GM12892 (cell line): ENCODE measurements at regions not wholly inside any gene's neighbourhood (a gene's known extent, or its start where the extent isn't known, plus 50 kb on each side); places are given as distances from the start of the nearest gene placed in this dataset.

Experiments used
- DNase-seq: peaks from one replicate; pipeline ENCODE4 v3.0.0; 2011; ENCODE audit not compliant: insufficient read length
- FAIRE-seq: peaks from 2 replicates; lab custom pipeline; 2011; peaks lifted over from hg19 to GRCh38; lab: Jason Lieb, UNC
- POLR2A ChIP-seq: IDR thresholded peaks from 2 replicates; pipeline ENCODE4 v1.6.1; 2011; ENCODE audit warnings: low read depth, low read length, control low read depth
- POLR2AphosphoS5 ChIP-seq: IDR thresholded peaks from 2 replicates; pipeline ENCODE4 v1.6.1; 2011; ENCODE audit warnings: low read depth, low read length, control low read depth
- TAF1 ChIP-seq: IDR thresholded peaks from 2 replicates; pipeline ENCODE4 v1.6.1; 2011; ENCODE audit warnings: low read depth, mild to moderate bottlenecking, control low read depth, low read length, borderline replicate concordance

- no peak for TF ChIP-seq POLR2A
- TF ChIP-seq POLR2AphosphoS5, result no peak
- no peak for TF ChIP-seq TAF1
- DNase-seq, result no peak
- FAIRE-seq, result no peak
These were observed 228.7 kb upstream of the POU3F2 start for GRCh38 chr6:98605705-98606104.

DNA sequence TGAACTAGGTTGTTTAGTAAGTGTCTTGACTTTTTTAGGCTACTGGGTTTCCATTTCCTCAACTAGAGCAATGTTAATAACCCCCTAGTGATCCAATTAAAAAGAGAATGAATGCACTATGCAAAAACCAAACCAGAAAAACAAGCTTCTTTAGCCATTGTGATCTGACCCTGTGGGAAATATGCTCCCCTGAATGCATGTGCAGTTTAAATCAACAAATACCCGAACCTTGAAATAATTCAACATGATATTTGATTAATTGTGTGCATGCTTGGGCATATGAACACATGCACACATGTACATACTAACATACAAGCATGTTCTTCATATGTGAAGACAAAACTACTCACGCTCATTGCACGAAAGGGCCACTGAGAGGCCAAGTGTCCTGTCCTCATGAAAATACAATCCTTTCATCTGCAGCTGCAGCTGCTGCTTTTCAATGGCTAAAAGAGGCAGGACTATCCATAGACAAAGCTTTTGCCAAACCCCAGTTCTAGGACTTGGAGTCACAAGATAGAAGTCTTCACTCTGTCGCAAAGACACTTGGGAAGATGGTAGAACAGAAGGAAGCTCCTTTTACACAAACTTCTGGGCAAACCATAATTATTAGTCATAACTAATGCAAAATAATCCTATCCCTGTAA lies 207.1 kb upstream of the POU3F2 start:
- DNase-seq (no peak), FAIRE-seq (no peak)
- TF ChIP-seq POLR2AphosphoS5 (no peak), POLR2A (no peak), TAF1 (no peak)

DNA sequence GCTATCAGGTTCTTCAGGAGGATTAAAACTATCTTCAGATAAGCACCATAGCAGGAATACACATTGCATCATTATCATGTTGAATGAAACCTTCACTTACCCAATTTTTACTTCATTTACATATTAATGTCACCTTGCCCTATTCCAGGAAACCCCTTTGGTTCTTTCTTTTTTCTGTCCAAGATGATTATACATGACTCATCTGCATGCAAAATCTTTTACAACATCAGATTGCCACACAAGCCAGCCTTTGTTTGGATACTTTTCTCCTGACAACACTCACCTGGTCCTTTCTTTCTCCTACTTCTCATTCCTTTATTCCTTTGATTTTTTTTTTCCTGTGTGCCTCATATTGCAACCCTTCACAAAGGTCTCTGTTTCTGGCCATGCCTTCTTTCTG lies 200.5 kb upstream of the POU3F2 start:
- FAIRE-seq, result no peak
- TF ChIP-seq POLR2AphosphoS5, result no peak
- no peak for TF ChIP-seq TAF1
- TF ChIP-seq POLR2A, result no peak
- DNase-seq, result no peak

GRCh38 chr6:98634569-98634968 lies 199.8 kb upstream of the POU3F2 start:
- no peak for TF ChIP-seq TAF1
- TF ChIP-seq POLR2A, result no peak
- TF ChIP-seq POLR2AphosphoS5, result no peak
- no peak for DNase-seq
- FAIRE-seq, result no peak

- DNase-seq (no peak), FAIRE-seq (no peak)
- TF ChIP-seq POLR2AphosphoS5 (no peak), POLR2A (no peak), TAF1 (no peak)
These were observed 199.2 kb upstream of the POU3F2 start for GRCh38 chr6:98635191-98635590.

GRCh38 chr6:98636941-98637340 lies 197.4 kb upstream of the POU3F2 start:
- DNase-seq (no peak), FAIRE-seq (no peak)
- TF ChIP-seq POLR2AphosphoS5 (no peak), POLR2A (no peak), TAF1 (no peak)

- no peak for DNase-seq
- TF ChIP-seq TAF1 (no peak), POLR2AphosphoS5 (no peak), POLR2A (no peak)
- FAIRE-seq, result no peak
These were observed 195.2 kb upstream of the POU3F2 start for GRCh38 chr6:98639089-98639635.

- FAIRE-seq, result no peak
- TF ChIP-seq POLR2AphosphoS5 (no peak), POLR2A (no peak), TAF1 (no peak)
- no peak for DNase-seq
These were observed 194.0 kb upstream of the POU3F2 start for GRCh38 chr6:98640366-98640765.

DNA sequence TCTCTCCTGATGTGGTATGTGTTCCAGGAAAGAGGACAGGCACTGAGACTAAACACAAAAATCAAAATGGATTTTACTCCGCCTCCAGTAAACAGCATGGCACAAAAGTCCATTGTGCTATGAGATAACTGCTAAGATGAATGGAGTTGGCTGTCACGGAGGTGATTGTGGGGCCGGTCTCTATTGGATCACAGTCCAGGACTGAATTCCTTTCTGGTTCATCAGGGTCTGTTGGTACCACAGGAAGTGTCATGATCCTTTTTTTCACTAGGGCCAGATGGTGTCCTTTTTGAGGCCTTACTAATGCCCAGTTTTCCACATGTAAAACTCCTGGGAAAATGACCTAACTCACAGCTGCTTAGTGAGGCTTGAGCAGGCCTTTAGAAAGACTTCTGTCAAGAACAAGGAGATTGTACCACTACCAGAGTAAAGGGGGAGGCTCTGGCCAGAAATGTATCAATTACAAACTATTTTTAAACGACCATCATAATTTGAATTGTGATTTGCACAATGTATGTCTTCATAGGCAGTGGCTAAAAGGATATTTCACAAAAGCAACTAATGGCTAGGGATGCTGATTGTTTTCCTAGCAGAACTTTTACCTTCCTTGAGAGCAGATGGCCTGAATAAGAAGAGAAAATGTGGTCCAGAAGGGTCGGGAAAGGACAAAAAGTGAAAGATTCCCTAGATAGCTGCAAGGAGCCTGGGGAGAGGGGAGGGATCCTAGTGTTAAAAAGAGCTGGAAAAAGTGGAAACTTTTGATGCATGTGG lies 192.2 kb upstream of the POU3F2 start:
- DNase-seq, result no peak
- FAIRE-seq, result no peak
- TF ChIP-seq POLR2A (no peak), POLR2AphosphoS5 (no peak), TAF1 (no peak)

GRCh38 chr6:98644063-98644462 lies 190.3 kb upstream of the POU3F2 start:
- FAIRE-seq (no peak), DNase-seq (no peak)
- TF ChIP-seq POLR2A (no peak), TAF1 (no peak), POLR2AphosphoS5 (no peak)

DNA sequence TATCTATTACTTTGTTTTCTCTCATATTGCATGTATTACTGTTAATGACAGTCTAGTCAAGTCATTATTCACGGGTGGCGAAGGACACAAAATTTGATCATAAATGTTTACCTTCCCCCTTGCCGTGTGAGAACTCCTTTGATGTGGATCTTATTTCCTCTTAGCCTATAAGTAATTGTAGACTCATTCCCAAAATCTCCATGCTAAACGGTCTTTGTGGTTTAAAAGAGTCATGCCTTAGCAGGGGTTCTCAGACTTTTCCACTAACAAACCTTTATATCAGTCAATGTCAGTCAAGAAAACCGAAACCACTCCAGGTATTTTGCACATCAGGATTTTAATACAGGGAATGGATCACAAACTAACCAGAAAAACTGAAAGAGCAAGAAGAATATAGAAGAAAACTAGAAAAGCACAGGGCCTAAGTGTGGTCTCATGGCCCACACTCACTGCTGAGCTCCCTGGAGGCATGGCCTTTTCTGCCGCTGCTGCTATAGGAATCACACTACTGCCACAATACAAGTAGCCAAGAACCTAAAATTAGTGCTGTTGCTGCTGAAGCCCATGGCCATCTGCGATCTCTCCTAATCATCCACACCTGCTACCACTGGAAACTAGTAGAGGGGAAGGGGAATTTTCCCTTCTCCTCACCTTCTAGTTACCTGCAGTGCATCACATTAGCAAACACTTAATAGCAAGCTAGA lies 186.0 kb upstream of the POU3F2 start:
- no peak for FAIRE-seq
- TF ChIP-seq POLR2AphosphoS5 (no peak), TAF1 (no peak), POLR2A (no peak)
- DNase-seq, result no peak

DNA sequence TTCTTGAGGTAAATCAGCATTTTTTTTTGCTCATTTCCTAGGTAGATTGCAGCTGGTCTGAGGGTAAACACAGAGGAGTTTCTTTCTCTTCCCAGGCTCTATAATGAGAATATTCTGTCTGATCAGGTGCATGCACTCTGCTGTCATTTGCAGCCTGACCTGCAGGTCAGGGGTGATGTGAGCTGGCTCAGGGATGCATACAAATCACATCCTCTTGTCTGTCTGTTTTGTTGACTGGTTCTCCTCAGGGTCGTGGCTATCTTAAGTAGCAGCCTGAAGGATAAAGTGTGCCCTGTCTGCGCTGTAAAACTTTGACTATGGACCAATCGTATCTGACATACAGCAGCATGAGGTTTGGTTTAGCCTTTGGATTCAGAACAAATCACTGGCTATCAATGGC lies 183.4 kb upstream of the POU3F2 start:
- TF ChIP-seq TAF1 (no peak), POLR2A (no peak), POLR2AphosphoS5 (no peak)
- FAIRE-seq (no peak), DNase-seq (no peak)
